Adrenal gland (tissue), 9 donors: ENCODE measurements at regions not wholly inside any gene's neighbourhood (a gene's known extent, or its start where the extent isn't known, plus 50 kb on each side); places are given as distances from the start of the nearest gene placed in this dataset.

Source experiments
- DNase-seq, 7 donors: peaks; one replicate each; pipeline ENCODE4 v3.0.0-alpha.2; 2019 to 2020
- H3K27ac ChIP-seq, 5 donors: fragments of 200-600 bp; sonication (generic) in 4 of 5; 1 replicate in 3 of 5; 2 replicates in 2 of 5; pipeline versions ENCODE4 v1.5.1 to v1.8.0; 2016 to 2020; ENCODE audit warnings: mild to moderate bottlenecking in 1 of 5
- H3K27me3 ChIP-seq: fragments of 200-600 bp; 2 replicates; pipeline ENCODE4 v1.8.0; 2021
- H3K36me3 ChIP-seq, 2 donors: fragments of 200-600 bp; replicated peaks in 1 of 2; 1 replicate in 1 of 2; 2 replicates in 1 of 2; pipeline versions ENCODE4 v1.5.1 to v1.8.0; 2018 to 2022
- H3K4me1 ChIP-seq, 2 donors: fragments of 200-600 bp; replicated peaks in 1 of 2; 1 replicate in 1 of 2; 2 replicates in 1 of 2; pipeline versions ENCODE4 v1.5.1 to v1.8.0; 2018 to 2021
- H3K4me3 ChIP-seq, 4 donors: fragments of 200-600 bp; sonication (generic) in 3 of 4; one replicate each; pipeline ENCODE4 v1.5.1; 2016 to 2018
- H3K9me3 ChIP-seq, 3 donors: fragments of 200-600 bp; sonication (generic) in 1 of 3; replicated peaks in 1 of 3; 1 replicate in 2 of 3; 2 replicates in 1 of 3; pipeline versions ENCODE4 v1.5.1 to v1.8.0; 2016 to 2021
- CTCF ChIP-seq, 6 experiments: fragments of 450-650 bp in 4 of 6; fragments of 200-600 bp in 2 of 6; sonication (generic) in 1 of 6; IDR thresholded peaks; 1 replicate in 5 of 6; 2 replicates in 1 of 6; pipeline versions ENCODE4 v1.5.1 to v1.8.0; 2016 to 2021; ENCODE audit warnings: antibody characterized with exemption in 6 of 6, mild to moderate bottlenecking in 2 of 6, moderate library complexity in 1 of 6
- POLR2A ChIP-seq, 2 donors: fragments of 450-650 bp; IDR thresholded peaks; one replicate each; pipeline ENCODE4 v1.6.1; 2017; ENCODE audit warnings: antibody characterized with exemption in 2 of 2, mild to moderate bottlenecking in 2 of 2, moderate library complexity in 1 of 2
- WGBS, 4 donors: extraction: QIAGEN DNeasy Blood & Tissue Kit in 2 of 4; methylation state at CpG; one replicate each; pipeline versions ENCODE4 v1.1.5 to v1.1.7; 2013 to 2017; 5-methylcytosine and 5-hydroxymethylcytosine counted together
- intact Hi-C, 2 donors: fragments of 100-400 bp; cut with DNase I; formaldehyde crosslinking; loops; one replicate each; pipeline versions ENCODE4 v1.14.1 to v1.15.0; 2022 to 2023
- donor health status: healthy with polysubstance abuse.
- donor health status: Bipolar disorder and iron deficiency.
- donor health status: DM: yes; HTN: yes; CAD: no.
- donor health status: DM: no; HTN: no; CAD: no.
- donor health status: DM: no; HTN: no; CAD: no.

- Histone ChIP-seq H3K27me3 (no peaks in the 10 kb centered on the region), H3K27ac (no peak overlapping the region), H3K36me3 (no peaks in the 10 kb centered on the region), H3K4me1 (peaks cover 0 to 4% of the 10 kb centered on the region in 2 donors), H3K9me3 (no peaks in the 10 kb centered on the region), H3K4me3 (no peak overlapping the region)
- no peak for TF ChIP-seq POLR2A (IDR thresholded peaks at IDR 0.05)
- TF ChIP-seq CTCF (IDR thresholded peaks at IDR 0.05): no peak
- 73 to 95% (median 86%) methylated on average over 5 of the region's 5 CpGs for WGBS, 4 donors
- intact Hi-C loops: loop anchor here in 1 of 2 donors (10.0 kb wide), 1 partner anchor 53 kb away; no protein-coding TSS in a partner anchor
- DNase-seq: no peak
These were observed 68.3 kb upstream of the SHB start for GRCh38 chr9:38137342-38137741.

- no peak for DNase-seq
- H3K4me3 ChIP-seq: no peak overlapping the region
- H3K4me1 ChIP-seq: peaks cover 0 to 2% of the 10 kb centered on the region in 2 donors
- H3K9me3 ChIP-seq: no peaks in the 10 kb centered on the region
- TF ChIP-seq POLR2A (IDR thresholded peaks at IDR 0.05) (no peak), CTCF (IDR thresholded peaks at IDR 0.05) (no peak)
- intact Hi-C loops: loop anchor here in 1 of 2 donors (10.0 kb wide), 1 partner anchor 52 kb away; no protein-coding TSS in a partner anchor
- no peaks in the 10 kb centered on the region for H3K27me3 ChIP-seq
- WGBS, 4 donors: 75 to 100% (median 93%) methylated on average over 2 of the region's 2 CpGs
- H3K27ac ChIP-seq: no peak overlapping the region
- H3K36me3 ChIP-seq: no peaks in the 10 kb centered on the region
These were observed 67.4 kb upstream of the SHB start for GRCh38 chr9:38136386-38136785.

GRCh38 chr9:38134611-38135237 lies 65.7 kb upstream of the SHB start:
- Histone ChIP-seq H3K9me3 (no peaks in the 10 kb centered on the region), H3K4me1 (no peaks in the 10 kb centered on the region), H3K4me3 (no peak overlapping the region), H3K27ac (no peak overlapping the region), H3K27me3 (no peaks in the 10 kb centered on the region), H3K36me3 (no peaks in the 10 kb centered on the region)
- WGBS, 4 donors: 84 to 94% (median 90%) methylated on average over 6 of the region's 6 CpGs
- intact Hi-C loops: loop anchor here in 1 of 2 donors (10.0 kb wide), 1 partner anchor 50 kb away; no protein-coding TSS in a partner anchor
- TF ChIP-seq CTCF (IDR thresholded peaks at IDR 0.05) (no peak), POLR2A (IDR thresholded peaks at IDR 0.05) (no peak)
- no peak for DNase-seq

- Histone ChIP-seq H3K4me1 (no peaks in the 10 kb centered on the region), H3K27me3 (no peaks in the 10 kb centered on the region), H3K36me3 (no peaks in the 10 kb centered on the region), H3K9me3 (no peaks in the 10 kb centered on the region), H3K27ac (no peak overlapping the region), H3K4me3 (no peak overlapping the region)
- DNase-seq: no peak
- intact Hi-C loops: loop anchor here in 1 of 2 donors (10.0 kb wide), 1 partner anchor 49 kb away; no protein-coding TSS in a partner anchor
- TF ChIP-seq POLR2A (IDR thresholded peaks at IDR 0.05) (no peak), CTCF (IDR thresholded peaks at IDR 0.05) (no peak)
These were observed 64.6 kb upstream of the SHB start for GRCh38 chr9:38133595-38133994.
